GM18502 (cell line): ENCODE measurements at regions not wholly inside any gene's neighbourhood (a gene's known extent, or its start where the extent isn't known, plus 50 kb on each side); places are given as distances from the start of the nearest gene placed in this dataset.

Experiments used
- ATAC-seq: cut with Tn5 transposase; IDR thresholded peaks from one replicate; pipeline ENCODE4 v1.9.1; 2021; ENCODE audit warnings: mild to moderate bottlenecking; ENCODE audit not compliant: unreplicated experiment, poor library complexity

GRCh38 chr5:2610986-2611385 is 140.5 kb downstream of the IRX2 start:
- ATAC-seq = no peak

GRCh38 chr5:2608391-2608790 is 143.1 kb downstream of the IRX2 start:
- ATAC-seq = no peak

GRCh38 chr5:2607598-2607997 is 143.9 kb downstream of the IRX2 start:
- no peak for ATAC-seq

- ATAC-seq = no peak
Observed at GRCh38 chr5:2603272-2603575, 148.3 kb downstream of the IRX2 start.

- no peak for ATAC-seq
Observed at GRCh38 chr5:2602451-2603271, 148.8 kb downstream of the IRX2 start.

GRCh38 chr5:2598503-2598902 is 153.0 kb downstream of the IRX2 start:
- ATAC-seq = no peak

GRCh38 chr5:2594701-2595100 is 156.8 kb downstream of the IRX2 start:
- ATAC-seq = no peak

- ATAC-seq = no peak
Observed at GRCh38 chr5:2592766-2593165, 158.7 kb downstream of the IRX2 start.

GRCh38 chr5:2591777-2592453 is 159.6 kb downstream of the IRX2 start:
- ATAC-seq = no peak

- no peak for ATAC-seq
Observed at GRCh38 chr5:2588850-2589501, 162.5 kb downstream of the IRX2 start.

GRCh38 chr5:2587189-2588031 is 164.1 kb downstream of the IRX2 start:
- no peak for ATAC-seq

- no peak for ATAC-seq
Observed at GRCh38 chr5:2586016-2586715, 165.3 kb downstream of the IRX2 start.

GRCh38 chr5:2584579-2585269 is 166.8 kb downstream of the IRX2 start:
- no peak for ATAC-seq

GRCh38 chr5:2582507-2582906 is 169.0 kb downstream of the IRX2 start:
- no peak for ATAC-seq

- ATAC-seq = no peak
Observed at GRCh38 chr5:2582106-2582505, 169.4 kb downstream of the IRX2 start.

GRCh38 chr5:2581418-2581817 is 170.1 kb downstream of the IRX2 start:
- no peak for ATAC-seq

GRCh38 chr5:2579126-2579525 is 172.4 kb downstream of the IRX2 start:
- no peak for ATAC-seq

- ATAC-seq = no peak
Observed at GRCh38 chr5:2577312-2578036, 174.0 kb downstream of the IRX2 start.

- no peak for ATAC-seq
Observed at GRCh38 chr5:2576823-2577222, 174.7 kb downstream of the IRX2 start.
